Stomach (tissue), 8 donors: ENCODE measurements at regions not wholly inside any gene's neighbourhood (a gene's known extent, or its start where the extent isn't known, plus 50 kb on each side); places are given as distances from the start of the nearest gene placed in this dataset.
A peak's percentile ranks its signal among the peaks of the same experiment; 100 is the strongest.

Experiments used
- DNase-seq, 2 donors: peaks; one replicate each; pipeline versions ENCODE4 v3.0.0 to v3.0.0-alpha.2; 2013 to 2019
- H3K27ac ChIP-seq, 5 donors: fragments of 200-600 bp in 4 of 5; sonication (generic) in 4 of 5; one replicate each; pipeline ENCODE4 v1.5.1; 2013 to 2019; ENCODE audit warnings: mild to moderate bottlenecking in 1 of 5, moderate library complexity in 1 of 5
- H3K27me3 ChIP-seq, 3 donors: fragments of 200-600 bp; sonication (generic); one replicate each; pipeline ENCODE4 v1.5.1; 2017 to 2019; ENCODE audit warnings: mixed run types in 1 of 3
- H3K36me3 ChIP-seq, 4 donors: fragments of 200-600 bp; sonication (generic); 1 replicate in 3 of 4; 2 replicates in 1 of 4; pipeline ENCODE4 v1.5.1; 2016 to 2019
- H3K4me1 ChIP-seq, 4 donors: fragments of 200-600 bp; sonication (generic); one replicate each; pipeline ENCODE4 v1.5.1; 2016 to 2019
- H3K4me3 ChIP-seq, 4 donors: fragments of 200-600 bp; sonication (generic) in 3 of 4; one replicate each; pipeline ENCODE4 v1.5.1; 2016 to 2019; ENCODE audit warnings: mild to moderate bottlenecking in 1 of 4
- H3K9me3 ChIP-seq, 4 donors: fragments of 200-600 bp; sonication (generic); one replicate each; pipeline ENCODE4 v1.5.1; 2016 to 2019
- EP300 ChIP-seq: sonication (generic); formaldehyde crosslinking; IDR thresholded peaks from one replicate; pipeline ENCODE4 v1.6.1; 2017; ENCODE audit warnings: antibody characterized with exemption
- POLR2A ChIP-seq, 4 donors: fragments of 450-650 bp; IDR thresholded peaks; one replicate each; pipeline ENCODE4 v1.6.1; 2016; ENCODE audit warnings: antibody characterized with exemption in 4 of 4, control low read depth in 2 of 4, mild to moderate bottlenecking in 1 of 4, moderate library complexity in 1 of 4
- POLR2AphosphoS5 ChIP-seq, 3 donors: sonication (generic); formaldehyde crosslinking; IDR thresholded peaks; one replicate each; pipeline ENCODE4 v1.6.1; 2016; ENCODE audit warnings: antibody characterized with exemption in 3 of 3
- WGBS, 5 donors: extraction: QIAGEN DNeasy Blood & Tissue Kit in 3 of 5; methylation state at CpG; one replicate each; pipeline versions ENCODE4 v1.1.5 to v1.1.7; 2013 to 2018; 5-methylcytosine and 5-hydroxymethylcytosine counted together
- intact Hi-C: fragments of 100-400 bp; cut with DNase I; formaldehyde crosslinking; loops from one replicate; pipeline ENCODE4 v1.15.1; 2023; ENCODE audit warnings: low total_unique reads
- TF ChIP-seq, protein P1 (sequence below), 7 experiments: fragments of 450-650 bp in 4 of 7; fragments of 200-600 bp in 3 of 7; sonication (generic) in 3 of 7; IDR thresholded peaks; one replicate each; pipeline ENCODE4 v1.5.1; 2016 to 2019; ENCODE audit warnings: antibody characterized with exemption in 7 of 7, control low read depth in 2 of 7, mild to moderate bottlenecking in 1 of 7
- donor health status: healthy with polysubstance abuse.
- donor health status: Bipolar disorder and iron deficiency.
- donor health status: healthy.

GRCh38 chr6:166679566-166679965, 52.5 kb upstream of the RPS6KA2 start:
- no peaks in the 10 kb centered on the region for H3K9me3 ChIP-seq
- H3K27ac ChIP-seq, result no peak overlapping the region
- intact Hi-C loops, result no loop called here
- H3K36me3 ChIP-seq, result no peaks in the 10 kb centered on the region
- peaks cover 0 to 36% (median 0%) of the 10 kb centered on the region in 4 donors for H3K4me1 ChIP-seq
- no peaks in the 10 kb centered on the region for H3K27me3 ChIP-seq
- no peak for DNase-seq
- 95 to 98% (median 96%) methylated on average over 14 to 31 of the region's 31 CpGs for WGBS, 5 donors
- TF ChIP-seq, protein P1, sequence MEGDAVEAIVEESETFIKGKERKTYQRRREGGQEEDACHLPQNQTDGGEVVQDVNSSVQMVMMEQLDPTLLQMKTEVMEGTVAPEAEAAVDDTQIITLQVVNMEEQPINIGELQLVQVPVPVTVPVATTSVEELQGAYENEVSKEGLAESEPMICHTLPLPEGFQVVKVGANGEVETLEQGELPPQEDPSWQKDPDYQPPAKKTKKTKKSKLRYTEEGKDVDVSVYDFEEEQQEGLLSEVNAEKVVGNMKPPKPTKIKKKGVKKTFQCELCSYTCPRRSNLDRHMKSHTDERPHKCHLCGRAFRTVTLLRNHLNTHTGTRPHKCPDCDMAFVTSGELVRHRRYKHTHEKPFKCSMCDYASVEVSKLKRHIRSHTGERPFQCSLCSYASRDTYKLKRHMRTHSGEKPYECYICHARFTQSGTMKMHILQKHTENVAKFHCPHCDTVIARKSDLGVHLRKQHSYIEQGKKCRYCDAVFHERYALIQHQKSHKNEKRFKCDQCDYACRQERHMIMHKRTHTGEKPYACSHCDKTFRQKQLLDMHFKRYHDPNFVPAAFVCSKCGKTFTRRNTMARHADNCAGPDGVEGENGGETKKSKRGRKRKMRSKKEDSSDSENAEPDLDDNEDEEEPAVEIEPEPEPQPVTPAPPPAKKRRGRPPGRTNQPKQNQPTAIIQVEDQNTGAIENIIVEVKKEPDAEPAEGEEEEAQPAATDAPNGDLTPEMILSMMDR (IDR thresholded peaks at IDR 0.05), result no peak
- no peak for TF ChIP-seq POLR2AphosphoS5 (IDR thresholded peaks at IDR 0.05)
- no peak for TF ChIP-seq POLR2A (IDR thresholded peaks at IDR 0.05)
- TF ChIP-seq EP300, result no peak
- no peak overlapping the region for H3K4me3 ChIP-seq

- intact Hi-C loops, result no loop called here
- peak; percentile 50 to 83 for DNase-seq
- 44 to 66% (median 54%) methylated on average over 10 of the region's 10 CpGs for WGBS, 5 donors
- Histone ChIP-seq H3K27ac (peak overlapping the region in 2 of 5 donors; percentile 44 to 70), H3K4me1 (peaks cover 0 to 34% (median 5%) of the 10 kb centered on the region in 4 donors), H3K36me3 (no peaks in the 10 kb centered on the region), H3K4me3 (no peak overlapping the region), H3K27me3 (peaks cover 0 to 3% (median 0%) of the 10 kb centered on the region in 3 donors), H3K9me3 (no peaks in the 10 kb centered on the region)
- peak in 2 of 3 donors; percentile 43 to 77 for TF ChIP-seq POLR2AphosphoS5 (IDR thresholded peaks at IDR 0.05)
- no peak for TF ChIP-seq POLR2A (IDR thresholded peaks at IDR 0.05)
Measured at GRCh38 chr6:166678426-166678825, 51.4 kb upstream of the RPS6KA2 start.

GRCh38 chr6:166677941-166678340, 50.9 kb upstream of the RPS6KA2 start:
- WGBS, 5 donors, result 74 to 89% (median 86%) methylated on average over 6 of the region's 6 CpGs
- no peak for TF ChIP-seq EP300
- Histone ChIP-seq H3K27ac (peak overlapping the region in 2 of 5 donors; percentile 44 to 70), H3K36me3 (no peaks in the 10 kb centered on the region), H3K4me1 (peaks cover 0 to 34% (median 8%) of the 10 kb centered on the region in 4 donors), H3K4me3 (no peak overlapping the region), H3K9me3 (no peaks in the 10 kb centered on the region), H3K27me3 (peaks cover 0 to 8% (median 0%) of the 10 kb centered on the region in 3 donors)
- intact Hi-C loops, result no loop called here
- peak in 1 of 2 donors; percentile 29 for DNase-seq
